ENCODE measurements at regions not wholly inside any gene's neighbourhood (a gene's known extent, or its start where the extent isn't known, plus 50 kb on each side); places are given as distances from the start of the nearest gene placed in this dataset.

- TF ChIP-seq, protein P1, sequence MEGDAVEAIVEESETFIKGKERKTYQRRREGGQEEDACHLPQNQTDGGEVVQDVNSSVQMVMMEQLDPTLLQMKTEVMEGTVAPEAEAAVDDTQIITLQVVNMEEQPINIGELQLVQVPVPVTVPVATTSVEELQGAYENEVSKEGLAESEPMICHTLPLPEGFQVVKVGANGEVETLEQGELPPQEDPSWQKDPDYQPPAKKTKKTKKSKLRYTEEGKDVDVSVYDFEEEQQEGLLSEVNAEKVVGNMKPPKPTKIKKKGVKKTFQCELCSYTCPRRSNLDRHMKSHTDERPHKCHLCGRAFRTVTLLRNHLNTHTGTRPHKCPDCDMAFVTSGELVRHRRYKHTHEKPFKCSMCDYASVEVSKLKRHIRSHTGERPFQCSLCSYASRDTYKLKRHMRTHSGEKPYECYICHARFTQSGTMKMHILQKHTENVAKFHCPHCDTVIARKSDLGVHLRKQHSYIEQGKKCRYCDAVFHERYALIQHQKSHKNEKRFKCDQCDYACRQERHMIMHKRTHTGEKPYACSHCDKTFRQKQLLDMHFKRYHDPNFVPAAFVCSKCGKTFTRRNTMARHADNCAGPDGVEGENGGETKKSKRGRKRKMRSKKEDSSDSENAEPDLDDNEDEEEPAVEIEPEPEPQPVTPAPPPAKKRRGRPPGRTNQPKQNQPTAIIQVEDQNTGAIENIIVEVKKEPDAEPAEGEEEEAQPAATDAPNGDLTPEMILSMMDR (IDR thresholded peaks at IDR 0.05): no peak
- no peak for TF ChIP-seq POLR2A (IDR thresholded peaks at IDR 0.05)
- no peak for TF ChIP-seq EP300 (IDR thresholded peaks at IDR 0.05)
Observed at GRCh38 chr20:57048027-57048869, 218.2 kb downstream of the BMP7 start.
